Left ventricle myocardium inferior (tissue), 1 donor: ENCODE measurements at regions not wholly inside any gene's neighbourhood (a gene's known extent, or its start where the extent isn't known, plus 50 kb on each side); places are given as distances from the start of the nearest gene placed in this dataset.

Experiments used
- DNase-seq: peaks from one replicate; pipeline ENCODE4 v3.0.0-alpha.2; 2020
- H3K27ac ChIP-seq: fragments of 200-600 bp; replicated peaks from 2 replicates; pipeline ENCODE4 v1.8.0; 2021
- H3K27me3 ChIP-seq: fragments of 200-600 bp; 2 replicates; pipeline ENCODE4 v1.8.0; 2021; ENCODE audit warnings: low read depth
- H3K36me3 ChIP-seq: fragments of 200-600 bp; 2 replicates; pipeline ENCODE4 v1.8.0; 2021
- H3K4me1 ChIP-seq: fragments of 200-600 bp; 2 replicates; pipeline ENCODE4 v1.8.0; 2021
- H3K4me3 ChIP-seq: fragments of 200-600 bp; 2 replicates; pipeline ENCODE4 v1.8.0; 2021; ENCODE audit warnings: mild to moderate bottlenecking, moderate library complexity
- H3K9me3 ChIP-seq: fragments of 200-600 bp; replicated peaks from 2 replicates; pipeline ENCODE4 v1.8.0; 2021
- intact Hi-C: fragments of 100-400 bp; cut with micrococcal nuclease; formaldehyde crosslinking; loops from one replicate; pipeline ENCODE4 v1.11.0; 2022
- TF ChIP-seq, protein P1 (sequence below): fragments of 200-600 bp; IDR thresholded peaks from 2 replicates; pipeline ENCODE4 v1.8.0; 2021; ENCODE audit warnings: antibody characterized with exemption, mild to moderate bottlenecking, borderline replicate concordance
- donor health status: DM: no; HTN: yes; CAD: no; lungs with severe emphysema.

DNA sequence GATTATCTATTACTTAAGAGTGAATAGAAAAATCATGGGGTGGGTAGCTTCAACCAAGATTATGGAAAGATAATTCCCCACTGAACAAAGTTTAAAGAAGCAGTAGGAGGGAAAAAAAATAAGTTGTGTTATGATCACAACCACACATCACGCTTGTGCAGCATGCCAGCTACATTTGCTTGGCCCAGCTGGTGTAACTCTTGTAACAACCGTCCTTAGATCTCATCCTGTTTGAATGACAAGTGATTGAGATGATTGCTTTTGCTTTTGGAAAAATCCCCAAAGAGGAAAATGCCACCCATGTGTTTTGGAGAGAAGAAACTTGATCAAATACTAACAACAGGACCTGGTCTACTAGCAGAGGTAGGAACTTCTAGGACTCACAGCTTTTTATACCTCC, 107.6 kb upstream of the KIF2A start:
- intact Hi-C loops: no loop called here
- peaks cover 40% of the 10 kb centered on the region for H3K27me3 ChIP-seq
- TF ChIP-seq, protein P1, sequence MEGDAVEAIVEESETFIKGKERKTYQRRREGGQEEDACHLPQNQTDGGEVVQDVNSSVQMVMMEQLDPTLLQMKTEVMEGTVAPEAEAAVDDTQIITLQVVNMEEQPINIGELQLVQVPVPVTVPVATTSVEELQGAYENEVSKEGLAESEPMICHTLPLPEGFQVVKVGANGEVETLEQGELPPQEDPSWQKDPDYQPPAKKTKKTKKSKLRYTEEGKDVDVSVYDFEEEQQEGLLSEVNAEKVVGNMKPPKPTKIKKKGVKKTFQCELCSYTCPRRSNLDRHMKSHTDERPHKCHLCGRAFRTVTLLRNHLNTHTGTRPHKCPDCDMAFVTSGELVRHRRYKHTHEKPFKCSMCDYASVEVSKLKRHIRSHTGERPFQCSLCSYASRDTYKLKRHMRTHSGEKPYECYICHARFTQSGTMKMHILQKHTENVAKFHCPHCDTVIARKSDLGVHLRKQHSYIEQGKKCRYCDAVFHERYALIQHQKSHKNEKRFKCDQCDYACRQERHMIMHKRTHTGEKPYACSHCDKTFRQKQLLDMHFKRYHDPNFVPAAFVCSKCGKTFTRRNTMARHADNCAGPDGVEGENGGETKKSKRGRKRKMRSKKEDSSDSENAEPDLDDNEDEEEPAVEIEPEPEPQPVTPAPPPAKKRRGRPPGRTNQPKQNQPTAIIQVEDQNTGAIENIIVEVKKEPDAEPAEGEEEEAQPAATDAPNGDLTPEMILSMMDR: no peak
- H3K4me3 ChIP-seq: no peak overlapping the region
- H3K36me3 ChIP-seq: no peaks in the 10 kb centered on the region
- no peaks in the 10 kb centered on the region for H3K4me1 ChIP-seq
- H3K27ac ChIP-seq: no peak overlapping the region
- DNase-seq: no peak
- H3K9me3 ChIP-seq: peaks cover 1% of the 10 kb centered on the region

DNA sequence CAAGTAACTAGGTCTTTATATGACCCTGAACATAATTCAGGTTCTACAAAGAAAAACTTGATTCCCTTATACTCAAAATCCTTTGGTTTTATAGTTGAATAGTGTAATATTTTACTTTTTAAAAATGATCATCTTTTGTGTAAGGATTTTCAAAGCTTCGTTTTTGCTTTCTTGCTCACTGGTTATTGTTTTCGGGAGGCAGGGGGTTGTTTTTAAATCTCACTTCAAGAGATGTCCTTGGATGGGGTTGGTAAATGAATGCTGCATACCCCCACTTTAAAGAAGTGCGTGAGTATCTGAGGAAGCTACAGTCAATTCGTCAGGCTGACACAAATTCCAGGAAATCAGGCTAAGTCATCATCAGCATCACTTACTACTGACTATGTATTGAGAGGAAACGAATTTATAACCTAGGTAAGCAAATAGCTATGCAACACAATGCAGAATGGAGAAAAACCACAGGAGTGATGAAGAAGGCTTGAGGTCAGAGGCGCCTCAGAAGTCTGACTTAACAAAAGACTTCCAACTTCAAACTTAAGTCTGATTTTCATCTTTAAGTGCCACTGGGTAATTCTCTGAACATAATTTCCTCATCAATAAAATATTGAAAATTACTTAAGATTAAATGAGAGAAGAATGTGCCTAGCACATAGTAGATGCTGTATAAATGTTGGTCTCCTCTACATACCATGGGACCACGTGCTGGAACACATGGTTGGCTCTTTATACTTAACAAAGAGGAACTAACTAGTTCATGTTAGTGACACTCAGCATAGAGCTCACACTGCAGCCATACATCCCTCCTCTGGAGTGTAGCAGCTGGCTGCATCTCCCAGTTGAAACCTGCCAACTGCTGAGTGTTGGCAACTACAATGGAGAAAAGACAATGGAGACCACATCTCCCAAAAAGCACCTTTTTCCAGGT, 106.0 kb upstream of the KIF2A start:
- DNase-seq: no peak
- intact Hi-C loops: no loop called here
- no peaks in the 10 kb centered on the region for H3K4me1 ChIP-seq
- TF ChIP-seq, protein P1: no peak
- no peak overlapping the region for H3K4me3 ChIP-seq
- no peaks in the 10 kb centered on the region for H3K36me3 ChIP-seq
- no peaks in the 10 kb centered on the region for H3K9me3 ChIP-seq
- H3K27ac ChIP-seq: no peak overlapping the region
- H3K27me3 ChIP-seq: peaks cover 56% of the 10 kb centered on the region

DNA sequence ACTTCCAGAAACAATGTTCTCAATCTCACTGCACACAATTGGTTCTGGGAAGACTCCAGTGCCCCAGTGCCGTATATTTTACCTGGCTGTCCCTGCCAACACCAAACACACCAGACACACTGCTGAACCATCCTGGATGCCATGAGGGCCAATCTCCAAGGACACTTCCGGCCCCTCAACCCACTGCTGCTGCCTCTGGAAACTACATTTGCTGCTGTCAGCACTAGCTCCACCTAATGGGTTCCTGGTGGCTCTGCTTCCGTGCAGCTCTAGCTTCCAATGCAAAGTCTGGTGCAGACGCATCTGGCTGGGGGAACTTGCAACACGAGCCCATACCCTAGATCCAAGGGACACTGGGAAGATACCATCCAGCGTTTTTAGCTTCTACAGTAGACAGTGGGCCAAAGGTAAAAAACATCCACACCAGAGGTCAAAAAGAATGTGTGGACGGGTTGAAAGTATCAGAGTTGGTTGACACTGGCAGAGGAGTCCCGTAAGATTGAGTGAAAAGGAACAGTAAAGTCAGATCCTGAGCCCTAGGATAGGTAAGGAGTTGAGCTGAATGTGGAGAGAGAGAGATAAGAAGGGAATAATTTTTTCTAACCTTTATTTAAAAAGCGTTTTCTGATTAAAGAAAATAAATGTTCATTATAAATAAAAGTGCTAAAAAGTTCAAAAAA, 99.7 kb upstream of the KIF2A start:
- Histone ChIP-seq H3K9me3 (no peaks in the 10 kb centered on the region), H3K36me3 (no peaks in the 10 kb centered on the region), H3K27me3 (peaks cover 47% of the 10 kb centered on the region), H3K27ac (no peak overlapping the region), H3K4me1 (no peaks in the 10 kb centered on the region), H3K4me3 (no peak overlapping the region)
- no peak for DNase-seq
- TF ChIP-seq, protein P1: no peak
- intact Hi-C loops: no loop called here

DNA sequence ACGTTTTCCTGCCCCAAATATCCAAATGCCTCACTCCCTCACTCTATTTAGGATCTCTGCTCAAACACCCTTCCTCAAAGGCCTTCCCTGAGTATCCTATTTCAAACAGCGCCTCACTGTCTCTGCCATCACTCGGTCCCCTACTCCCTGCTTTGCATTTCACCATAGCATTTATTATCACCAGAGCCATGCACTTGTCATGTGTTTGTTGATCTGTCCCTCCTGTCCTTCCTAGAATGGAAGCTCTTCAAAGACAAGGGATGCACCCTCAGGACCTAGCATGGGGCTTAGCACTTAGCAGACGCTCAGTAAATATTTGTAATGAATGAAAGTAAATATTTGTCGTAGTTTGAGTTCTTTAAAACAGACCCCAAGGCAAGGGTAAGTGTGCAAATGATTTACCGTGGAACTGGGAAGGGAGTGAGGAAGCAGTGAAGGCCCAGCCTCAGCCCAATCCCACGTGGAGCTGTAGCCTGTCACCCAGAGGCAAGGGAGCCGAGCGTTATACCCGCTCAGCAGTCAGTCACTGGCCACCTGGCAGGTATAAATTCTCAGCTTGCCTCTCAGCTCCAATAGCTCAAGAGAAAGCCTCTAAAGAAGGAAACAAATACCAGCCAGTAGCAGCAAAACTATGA, 97.7 kb upstream of the KIF2A start:
- Histone ChIP-seq H3K4me1 (no peaks in the 10 kb centered on the region), H3K4me3 (no peak overlapping the region), H3K36me3 (no peaks in the 10 kb centered on the region), H3K9me3 (no peaks in the 10 kb centered on the region), H3K27me3 (peaks cover 65% of the 10 kb centered on the region), H3K27ac (no peak overlapping the region)
- TF ChIP-seq, protein P1: no peak
- DNase-seq: no peak
- intact Hi-C loops: no loop called here

DNA sequence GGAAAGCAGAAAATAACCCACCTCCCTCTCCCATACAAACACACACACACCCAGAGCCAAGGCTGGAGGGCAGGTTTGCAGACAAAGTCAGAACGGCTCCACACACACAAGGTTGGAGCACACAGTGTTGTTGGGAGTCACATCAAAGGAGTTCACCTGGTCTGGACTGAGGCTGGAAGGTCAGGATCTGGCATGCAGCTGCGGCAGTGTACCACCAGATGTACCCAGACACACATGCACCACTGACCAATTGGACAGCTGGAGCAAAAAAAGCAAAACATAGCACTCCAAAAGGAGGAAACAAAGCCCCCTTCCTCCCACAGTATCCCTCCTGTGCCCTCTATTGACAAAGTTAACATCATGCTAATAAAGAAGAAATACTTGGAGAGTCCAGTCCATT, 94.6 kb upstream of the KIF2A start:
- no peak for DNase-seq
- TF ChIP-seq, protein P1: no peak
- Histone ChIP-seq H3K9me3 (no peaks in the 10 kb centered on the region), H3K36me3 (no peaks in the 10 kb centered on the region), H3K4me1 (no peaks in the 10 kb centered on the region), H3K4me3 (no peak overlapping the region), H3K27me3 (peaks cover 59% of the 10 kb centered on the region), H3K27ac (no peak overlapping the region)
- intact Hi-C loops: no loop called here
